ENCODE measurements at regions not wholly inside any gene's neighbourhood (a gene's known extent, or its start where the extent isn't known, plus 50 kb on each side); places are given as distances from the start of the nearest gene placed in this dataset.
A peak's percentile ranks its signal among the peaks of the same experiment; 100 is the strongest.
"Not testable (repeated sequence)": the region's sequence is repeated elsewhere in the genome, so short reads cannot be mapped to it uniquely, and the experiment has no call there.

- no peak for TF ChIP-seq CTCF (IDR thresholded peaks at IDR 0.05; ENCODE audit: low read depth, low read length)
- DNase-seq (ENCODE audit: low read depth in 2 of 2): no peak
- H3K4me3 ChIP-seq (replicated peaks in 1 of 2; ENCODE audit: low read depth in 2 of 2, low read length in 2 of 2): no peak overlapping the region
These were observed 365.8 kb upstream of the NPVF start for GRCh38 chr7:25594122-25594521.

GRCh38 chr7:25594728-25595127, 366.4 kb upstream of the NPVF start:
- DNase-seq (ENCODE audit: low read depth in 2 of 2): no peak
- no peak for TF ChIP-seq CTCF (IDR thresholded peaks at IDR 0.05; ENCODE audit: low read depth, low read length)
- H3K4me3 ChIP-seq (replicated peaks in 1 of 2; ENCODE audit: low read depth in 2 of 2, low read length in 2 of 2): no peak overlapping the region

GRCh38 chr7:25595996-25596395, 367.7 kb upstream of the NPVF start:
- DNase-seq (ENCODE audit: low read depth in 2 of 2): no peak
- H3K4me3 ChIP-seq (replicated peaks in 1 of 2; ENCODE audit: low read depth in 2 of 2, low read length in 2 of 2): no peak overlapping the region
- TF ChIP-seq CTCF (IDR thresholded peaks at IDR 0.05; ENCODE audit: low read depth, low read length): no peak

- no peak for TF ChIP-seq CTCF (IDR thresholded peaks at IDR 0.05; ENCODE audit: low read depth, low read length)
- DNase-seq (ENCODE audit: low read depth in 2 of 2): no peak
- no peak overlapping the region for H3K4me3 ChIP-seq (replicated peaks in 1 of 2; ENCODE audit: low read depth in 2 of 2, low read length in 2 of 2)
These were observed 368.2 kb upstream of the NPVF start for GRCh38 chr7:25596443-25596842.

GRCh38 chr7:25597946-25598345, 369.7 kb upstream of the NPVF start:
- TF ChIP-seq CTCF (IDR thresholded peaks at IDR 0.05; ENCODE audit: low read depth, low read length): no peak
- no peak overlapping the region for H3K4me3 ChIP-seq (replicated peaks in 1 of 2; ENCODE audit: low read depth in 2 of 2, low read length in 2 of 2)
- DNase-seq (ENCODE audit: low read depth in 2 of 2): peak in 1 of 2 donors; percentile 11

- H3K4me3 ChIP-seq (replicated peaks in 1 of 2; ENCODE audit: low read depth in 2 of 2, low read length in 2 of 2): no peak overlapping the region
- DNase-seq (ENCODE audit: low read depth in 2 of 2): no peak
- no peak for TF ChIP-seq CTCF (IDR thresholded peaks at IDR 0.05; ENCODE audit: low read depth, low read length)
These were observed 370.5 kb upstream of the NPVF start for GRCh38 chr7:25598765-25599164.

GRCh38 chr7:25600262-25600920, 372.1 kb upstream of the NPVF start:
- TF ChIP-seq CTCF (IDR thresholded peaks at IDR 0.05; ENCODE audit: low read depth, low read length): no peak
- no peak overlapping the region for H3K4me3 ChIP-seq (replicated peaks in 1 of 2; ENCODE audit: low read depth in 2 of 2, low read length in 2 of 2)
- no peak for DNase-seq (ENCODE audit: low read depth in 2 of 2)

GRCh38 chr7:25602730-25603426, 374.6 kb upstream of the NPVF start:
- H3K4me3 ChIP-seq (replicated peaks in 1 of 2; ENCODE audit: low read depth in 2 of 2, low read length in 2 of 2): peak overlapping the region in 1 of 2 donors; percentile 37
- DNase-seq (ENCODE audit: low read depth in 2 of 2): not testable (repeated sequence)

GRCh38 chr7:25603427-25603740, 375.1 kb upstream of the NPVF start:
- peak overlapping the region in 1 of 2 donors; percentile 37 for H3K4me3 ChIP-seq (replicated peaks in 1 of 2; ENCODE audit: low read depth in 2 of 2, low read length in 2 of 2)
- not testable (repeated sequence) for DNase-seq (ENCODE audit: low read depth in 2 of 2)
